ENCODE measurements at regions not wholly inside any gene's neighbourhood (a gene's known extent, or its start where the extent isn't known, plus 50 kb on each side); places are given as distances from the start of the nearest gene placed in this dataset.

DNA sequence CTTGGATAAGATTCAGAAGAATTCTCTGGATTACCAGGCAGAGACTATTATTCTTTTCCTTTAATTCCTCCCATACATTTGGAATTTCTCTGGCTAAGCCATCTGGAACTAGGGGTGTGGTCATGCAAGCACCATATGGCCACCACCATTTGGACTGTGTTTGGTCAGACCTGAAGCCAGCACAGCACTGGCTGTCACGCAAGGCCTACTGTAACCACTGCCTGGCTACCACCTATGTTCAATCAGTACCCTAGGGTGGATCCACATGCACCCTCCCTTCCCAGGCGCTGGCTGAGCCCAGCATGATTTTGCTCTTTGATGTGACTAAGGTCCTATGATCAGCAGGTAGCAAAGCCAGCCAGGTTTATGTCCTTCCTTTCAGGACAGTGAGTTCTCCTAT lies 287.8 kb upstream of the GOLIM4 start:
- Histone ChIP-seq H3K27ac (no peak overlapping the region), H3K4me1 (no peaks in the 10 kb centered on the region), H3K9me3 (peaks cover 0 to 10% of the 10 kb centered on the region in 2 donors), H3K4me3 (no peak overlapping the region), H3K27me3 (no peaks in the 10 kb centered on the region), H3K36me3 (no peaks in the 10 kb centered on the region)
- no peak for ATAC-seq
- DNase-seq = no peak
- intact Hi-C loops (cut with DNase I) = no loop called here
- TF ChIP-seq, protein P1, sequence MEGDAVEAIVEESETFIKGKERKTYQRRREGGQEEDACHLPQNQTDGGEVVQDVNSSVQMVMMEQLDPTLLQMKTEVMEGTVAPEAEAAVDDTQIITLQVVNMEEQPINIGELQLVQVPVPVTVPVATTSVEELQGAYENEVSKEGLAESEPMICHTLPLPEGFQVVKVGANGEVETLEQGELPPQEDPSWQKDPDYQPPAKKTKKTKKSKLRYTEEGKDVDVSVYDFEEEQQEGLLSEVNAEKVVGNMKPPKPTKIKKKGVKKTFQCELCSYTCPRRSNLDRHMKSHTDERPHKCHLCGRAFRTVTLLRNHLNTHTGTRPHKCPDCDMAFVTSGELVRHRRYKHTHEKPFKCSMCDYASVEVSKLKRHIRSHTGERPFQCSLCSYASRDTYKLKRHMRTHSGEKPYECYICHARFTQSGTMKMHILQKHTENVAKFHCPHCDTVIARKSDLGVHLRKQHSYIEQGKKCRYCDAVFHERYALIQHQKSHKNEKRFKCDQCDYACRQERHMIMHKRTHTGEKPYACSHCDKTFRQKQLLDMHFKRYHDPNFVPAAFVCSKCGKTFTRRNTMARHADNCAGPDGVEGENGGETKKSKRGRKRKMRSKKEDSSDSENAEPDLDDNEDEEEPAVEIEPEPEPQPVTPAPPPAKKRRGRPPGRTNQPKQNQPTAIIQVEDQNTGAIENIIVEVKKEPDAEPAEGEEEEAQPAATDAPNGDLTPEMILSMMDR (IDR thresholded peaks at IDR 0.05) = no peak

- TF ChIP-seq, protein P1 (IDR thresholded peaks at IDR 0.05) = no peak
- no peaks in the 10 kb centered on the region for H3K27me3 ChIP-seq
- no peaks in the 10 kb centered on the region for H3K36me3 ChIP-seq
- no peak overlapping the region for H3K4me3 ChIP-seq
- H3K4me1 ChIP-seq = no peaks in the 10 kb centered on the region
- DNase-seq = no peak
- ATAC-seq = no peak
- H3K9me3 ChIP-seq = no peaks in the 10 kb centered on the region
- intact Hi-C loops (cut with DNase I) = no loop called here
- no peak overlapping the region for H3K27ac ChIP-seq
Measured at GRCh38 chr3:168371846-168372245, 276.1 kb upstream of the GOLIM4 start.

DNA sequence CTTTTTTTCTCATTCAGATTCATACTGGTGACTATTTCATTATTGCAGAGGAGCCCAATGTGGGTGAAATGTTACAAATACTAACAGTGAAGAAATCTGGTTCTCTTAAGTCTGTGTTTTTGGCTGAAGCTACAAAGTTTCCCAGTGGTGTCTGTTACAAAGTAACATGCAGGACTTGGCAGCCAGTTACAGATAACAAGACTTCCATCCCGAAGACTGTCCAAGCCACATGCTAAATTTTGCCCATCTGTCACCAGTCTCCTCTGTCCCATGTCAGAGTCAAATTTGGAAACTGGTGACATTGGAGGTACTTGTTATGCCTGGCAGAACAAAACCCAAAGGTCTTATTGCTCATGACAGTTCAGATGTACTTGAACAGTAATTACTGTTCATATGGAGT lies 269.2 kb upstream of the GOLIM4 start:
- Histone ChIP-seq H3K27ac (no peak overlapping the region), H3K36me3 (no peaks in the 10 kb centered on the region), H3K4me3 (no peak overlapping the region), H3K4me1 (no peaks in the 10 kb centered on the region), H3K27me3 (no peaks in the 10 kb centered on the region), H3K9me3 (no peaks in the 10 kb centered on the region)
- ATAC-seq = no peak
- no peak for DNase-seq
- intact Hi-C loops (cut with DNase I) = no loop called here
- TF ChIP-seq, protein P1 (IDR thresholded peaks at IDR 0.05) = no peak

DNA sequence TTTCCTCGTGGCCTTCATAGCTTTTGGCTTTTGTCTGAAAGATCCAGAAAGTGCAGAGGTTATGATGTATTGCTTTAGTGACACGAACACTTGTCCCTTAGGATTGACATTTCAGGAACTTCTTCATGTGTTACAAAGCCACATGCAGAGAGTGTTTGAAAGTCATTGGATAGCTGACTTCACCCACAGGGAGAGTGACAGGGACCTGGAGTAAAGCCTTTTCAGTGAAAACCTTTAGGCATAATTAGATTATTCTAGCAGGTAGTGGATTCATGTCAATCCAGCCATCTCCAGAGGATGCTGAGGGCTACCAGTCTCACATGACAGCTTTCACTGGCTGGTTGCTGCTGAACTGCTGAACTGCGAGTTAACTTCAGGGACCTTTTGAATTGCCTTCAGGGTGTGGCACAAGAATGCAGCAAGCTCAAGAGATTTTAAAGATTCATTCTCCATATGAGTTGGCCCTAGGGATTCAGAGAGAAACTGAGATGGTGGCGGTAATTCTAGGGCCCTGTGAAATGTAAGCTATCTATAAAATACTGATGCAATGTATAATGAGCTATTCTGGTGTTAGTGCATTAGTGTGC lies 267.0 kb upstream of the GOLIM4 start:
- DNase-seq (no peak), ATAC-seq (no peak)
- intact Hi-C loops (cut with DNase I) = no loop called here
- Histone ChIP-seq H3K27me3 (no peaks in the 10 kb centered on the region), H3K4me3 (no peak overlapping the region), H3K36me3 (no peaks in the 10 kb centered on the region), H3K9me3 (no peaks in the 10 kb centered on the region), H3K4me1 (no peaks in the 10 kb centered on the region), H3K27ac (no peak overlapping the region)
- TF ChIP-seq, protein P1 (IDR thresholded peaks at IDR 0.05) = no peak

- intact Hi-C loops (cut with DNase I) = no loop called here
- Histone ChIP-seq H3K27ac (no peak overlapping the region), H3K27me3 (no peaks in the 10 kb centered on the region), H3K36me3 (no peaks in the 10 kb centered on the region), H3K4me1 (no peaks in the 10 kb centered on the region), H3K4me3 (no peak overlapping the region), H3K9me3 (no peaks in the 10 kb centered on the region)
- no peak for DNase-seq
- ATAC-seq = no peak
- TF ChIP-seq, protein P1 (IDR thresholded peaks at IDR 0.05) = no peak
Measured at GRCh38 chr3:168362156-168362555, 266.4 kb upstream of the GOLIM4 start.

All from left lung (tissue), 4 donors.